H54 (cell line): ENCODE measurements at regions not wholly inside any gene's neighbourhood (a gene's known extent, or its start where the extent isn't known, plus 50 kb on each side); places are given as distances from the start of the nearest gene placed in this dataset.

Experiments
- DNase-seq: peaks from one replicate; pipeline ENCODE4 v3.0.0; 2011; ENCODE audit warnings: low spot score, mixed read lengths; ENCODE audit not compliant: insufficient read length
- FAIRE-seq: peaks from 3 replicates; lab custom pipeline; 2011; peaks lifted over from hg19 to GRCh38; lab: Jason Lieb, UNC
- POLR2A ChIP-seq: IDR thresholded peaks from 2 replicates; pipeline ENCODE4 v1.6.1; 2011; ENCODE audit warnings: low read depth, mild to moderate bottlenecking, low read length

GRCh38 chr18:68150961-68151360 is 563.9 kb downstream of the TMX3 start:
- no peak for DNase-seq
- no peak for FAIRE-seq
- no peak for TF ChIP-seq POLR2A

- no peak for TF ChIP-seq POLR2A
- DNase-seq, result no peak
Measured at GRCh38 chr18:68148863-68149262, 566.0 kb downstream of the TMX3 start.

GRCh38 chr18:68147728-68148127 is 567.2 kb downstream of the TMX3 start:
- TF ChIP-seq POLR2A, result no peak
- DNase-seq (no peak), FAIRE-seq (no peak)

More at GRCh38 chr18:68148863-68149262, 566.0 kb downstream of the TMX3 start:
- FAIRE-seq, result no peak

- TF ChIP-seq POLR2A, result no peak
- FAIRE-seq (no peak), DNase-seq (no peak)
Measured at GRCh38 chr18:68121826-68122225, 593.1 kb downstream of the TMX3 start.

- no peak for FAIRE-seq
- no peak for TF ChIP-seq POLR2A
- no peak for DNase-seq
Measured at GRCh38 chr18:68121308-68121707, 593.6 kb downstream of the TMX3 start.

- FAIRE-seq, result no peak
- no peak for DNase-seq
- TF ChIP-seq POLR2A, result no peak
Measured at GRCh38 chr18:68114989-68115388, 598.5 kb upstream of the DSEL start.

GRCh38 chr18:68104036-68104435 is 587.5 kb upstream of the DSEL start:
- no peak for TF ChIP-seq POLR2A
- no peak for FAIRE-seq
- DNase-seq, result no peak

GRCh38 chr18:68103561-68103960 is 587.0 kb upstream of the DSEL start:
- DNase-seq (no peak), FAIRE-seq (no peak)
- TF ChIP-seq POLR2A, result no peak

GRCh38 chr18:68102117-68102516 is 585.6 kb upstream of the DSEL start:
- FAIRE-seq (no peak), DNase-seq (no peak)
- TF ChIP-seq POLR2A, result no peak

GRCh38 chr18:68098655-68099054 is 582.1 kb upstream of the DSEL start:
- TF ChIP-seq POLR2A, result no peak
- FAIRE-seq, result no peak
- no peak for DNase-seq

GRCh38 chr18:68086481-68086880 is 570.0 kb upstream of the DSEL start:
- no peak for TF ChIP-seq POLR2A
- FAIRE-seq, result no peak
- no peak for DNase-seq

GRCh38 chr18:68085251-68085650 is 568.7 kb upstream of the DSEL start:
- DNase-seq (no peak), FAIRE-seq (no peak)
- TF ChIP-seq POLR2A, result no peak

GRCh38 chr18:68083776-68084175 is 567.3 kb upstream of the DSEL start:
- no peak for DNase-seq
- TF ChIP-seq POLR2A, result no peak
- no peak for FAIRE-seq

- DNase-seq (no peak), FAIRE-seq (peak; percentile 43)
- no peak for TF ChIP-seq POLR2A
Measured at GRCh38 chr18:68083131-68083530, 566.6 kb upstream of the DSEL start.

- TF ChIP-seq POLR2A, result no peak
- DNase-seq (no peak), FAIRE-seq (no peak)
Measured at GRCh38 chr18:68072744-68073143, 556.2 kb upstream of the DSEL start.

GRCh38 chr18:68060871-68061270 is 544.4 kb upstream of the DSEL start:
- FAIRE-seq, result no peak
- no peak for TF ChIP-seq POLR2A
- DNase-seq, result no peak
